ENCODE measurements at regions not wholly inside any gene's neighbourhood (a gene's known extent, or its start where the extent isn't known, plus 50 kb on each side); places are given as distances from the start of the nearest gene placed in this dataset.

GRCh38 chr4:14700083-14700482, 302.2 kb upstream of the CPEB2 start:
- no peak for TF ChIP-seq CTCF (conservative IDR thresholded peaks at IDR 0.05)
- no peak for TF ChIP-seq EZH2 (IDR thresholded peaks at IDR 0.05; ENCODE audit: low read depth)
